GM06990 (cell line): ENCODE measurements at regions not wholly inside any gene's neighbourhood (a gene's known extent, or its start where the extent isn't known, plus 50 kb on each side); places are given as distances from the start of the nearest gene placed in this dataset.

Experiments
- DNase-seq: peaks from one replicate; pipeline ENCODE4 v3.0.0-alpha.2; 2011; ENCODE audit not compliant: insufficient read length; ENCODE audit errors: extremely low read depth
- H3K27me3 ChIP-seq: replicated peaks from 2 replicates; pipeline ENCODE4 v1.6.0; 2011; ENCODE audit warnings: low read length; ENCODE audit not compliant: control insufficient read depth, insufficient read depth
- H3K36me3 ChIP-seq: 2 replicates; pipeline ENCODE4 v1.5.1; 2011; ENCODE audit warnings: low read length; ENCODE audit not compliant: control insufficient read depth, insufficient read depth
- H3K4me3 ChIP-seq: replicated peaks from 2 replicates; pipeline ENCODE4 v1.5.1; 2011; ENCODE audit warnings: low read depth, mild to moderate bottlenecking, control low read depth, low read length
- CTCF ChIP-seq: IDR thresholded peaks from 2 replicates; pipeline ENCODE4 v1.5.1; 2011; ENCODE audit warnings: low read length, control low read depth, mild to moderate bottlenecking, inconsistent platforms; ENCODE audit not compliant: insufficient read depth, poor library complexity, severe bottlenecking

DNA sequence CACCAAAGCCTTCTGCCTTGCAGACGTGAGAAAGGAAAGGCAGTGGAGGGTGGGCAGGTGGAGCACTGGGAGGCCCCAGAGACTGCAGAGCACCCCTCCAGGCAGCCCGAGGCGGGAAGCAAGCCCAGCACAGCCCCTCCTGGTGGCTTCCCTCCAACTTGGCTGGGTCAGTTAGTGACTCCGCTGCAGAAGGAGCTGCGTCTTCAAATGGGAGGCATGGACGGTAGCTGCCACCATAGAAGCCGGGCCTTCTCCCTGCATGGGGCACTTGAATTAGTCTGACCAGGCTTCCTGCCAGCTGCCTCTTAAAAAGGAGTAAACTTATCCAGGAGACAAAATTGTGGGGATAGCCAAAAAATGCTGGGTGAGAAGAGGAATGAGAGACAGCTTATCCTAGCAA, 88.0 kb upstream of the RPS6KA2 start:
- no peak for DNase-seq
- TF ChIP-seq CTCF, result no peak
- Histone ChIP-seq H3K27me3 (no peaks in the 10 kb centered on the region), H3K36me3 (no peaks in the 10 kb centered on the region), H3K4me3 (no peak overlapping the region)

- Histone ChIP-seq H3K36me3 (no peaks in the 10 kb centered on the region), H3K27me3 (no peaks in the 10 kb centered on the region), H3K4me3 (no peak overlapping the region)
- TF ChIP-seq CTCF, result no peak
- no peak for DNase-seq
These were observed 87.5 kb upstream of the RPS6KA2 start for GRCh38 chr6:166714581-166714980.

GRCh38 chr6:166714187-166714510, 87.1 kb upstream of the RPS6KA2 start:
- H3K36me3 ChIP-seq, result no peaks in the 10 kb centered on the region
- H3K27me3 ChIP-seq, result no peaks in the 10 kb centered on the region
- no peak overlapping the region for H3K4me3 ChIP-seq
- no peak for DNase-seq
- no peak for TF ChIP-seq CTCF

DNA sequence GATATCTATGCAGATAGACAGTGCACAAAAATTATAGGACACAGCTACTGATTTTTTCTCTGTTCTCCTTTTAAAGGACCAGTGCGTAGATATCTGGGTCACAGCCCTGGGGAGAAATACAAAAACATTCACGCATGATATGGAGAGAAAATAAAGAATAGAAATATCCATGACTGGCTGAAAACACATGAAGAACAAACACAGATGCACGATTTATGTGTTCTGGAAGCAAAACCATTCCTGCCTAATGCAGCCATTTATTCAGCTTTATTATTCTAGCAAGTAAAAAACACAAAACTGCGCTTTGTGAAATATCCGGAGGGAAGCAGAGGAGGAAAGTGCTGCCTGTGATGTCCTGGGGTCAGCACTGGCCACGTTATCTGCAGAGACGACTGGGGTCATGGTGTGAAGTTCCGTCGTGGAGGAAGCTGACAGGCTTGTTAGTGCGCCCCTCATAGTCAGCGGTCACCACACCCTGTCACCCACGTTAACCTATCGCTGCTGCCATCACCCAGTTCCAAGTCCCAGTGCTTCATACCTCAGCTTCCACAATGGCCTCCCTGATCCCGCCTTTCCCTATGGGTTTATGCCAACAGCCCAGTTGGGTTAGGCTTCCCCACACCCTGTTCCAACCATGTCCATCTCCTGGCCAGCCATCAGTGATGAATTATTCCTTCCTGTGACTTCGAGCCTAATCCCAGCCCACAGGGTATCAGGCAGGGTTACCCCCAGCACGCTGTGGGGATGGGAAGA, 86.6 kb upstream of the RPS6KA2 start:
- TF ChIP-seq CTCF, result no peak
- Histone ChIP-seq H3K36me3 (no peaks in the 10 kb centered on the region), H3K4me3 (no peak overlapping the region), H3K27me3 (no peaks in the 10 kb centered on the region)
- no peak for DNase-seq

DNA sequence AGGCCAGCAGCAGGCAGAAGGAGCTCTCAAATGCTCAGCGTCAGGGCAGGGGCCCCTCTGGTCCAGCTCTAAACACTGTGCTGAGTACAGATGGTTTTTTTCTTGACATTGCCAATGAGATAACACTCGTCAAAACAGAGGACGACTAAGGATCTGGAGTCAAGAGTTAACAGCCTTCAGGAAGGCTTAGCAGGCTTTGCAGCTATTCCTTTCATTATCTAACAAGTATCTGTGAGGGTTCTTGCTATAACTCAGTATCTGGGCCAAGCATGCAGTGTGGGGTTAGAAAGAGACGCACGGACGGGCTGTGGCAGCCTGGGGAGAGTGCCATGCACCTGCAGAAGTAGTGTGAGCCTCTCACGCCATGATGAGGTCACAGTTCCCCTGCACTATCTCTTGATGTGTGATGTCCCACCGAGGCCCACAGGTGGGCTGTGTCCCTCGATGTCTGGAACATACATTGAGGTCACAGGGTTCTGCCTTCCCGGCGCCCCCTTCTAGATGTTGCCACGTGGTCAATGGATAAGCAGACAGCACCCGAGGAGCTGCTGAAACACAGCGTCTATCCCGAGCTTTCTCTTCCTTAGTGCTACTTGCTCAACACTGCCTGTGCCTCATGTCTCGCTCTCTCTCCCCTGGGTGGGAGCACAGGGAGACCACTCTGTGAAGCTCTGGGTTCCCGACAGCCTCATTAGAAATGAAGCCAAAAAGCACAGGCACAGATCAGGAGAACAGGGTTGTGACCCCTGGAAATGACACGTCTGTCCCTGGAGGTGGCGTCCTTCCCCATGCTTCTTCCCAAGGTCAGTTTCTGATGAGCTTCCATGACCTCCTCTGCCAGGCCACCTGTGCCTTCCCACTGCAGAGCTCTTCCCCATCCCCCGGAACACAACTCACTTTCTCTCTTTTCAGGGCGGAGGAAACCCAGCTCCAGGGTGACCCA, 85.5 kb upstream of the RPS6KA2 start:
- Histone ChIP-seq H3K36me3 (no peaks in the 10 kb centered on the region), H3K4me3 (no peak overlapping the region), H3K27me3 (no peaks in the 10 kb centered on the region)
- no peak for TF ChIP-seq CTCF
- no peak for DNase-seq
